ENCODE measurements at regions not wholly inside any gene's neighbourhood (a gene's known extent, or its start where the extent isn't known, plus 50 kb on each side); places are given as distances from the start of the nearest gene placed in this dataset.
A peak's percentile ranks its signal among the peaks of the same experiment; 100 is the strongest.

- no peak overlapping the region for H3K4me3 Mint-ChIP-seq
- no peak overlapping the region for H3K4me2 ChIP-seq
These were observed 1005.8 kb downstream of the PCDH18 start for GRCh38 chr4:136526517-136526916.

GRCh38 chr4:136524039-136524438, 1008.3 kb downstream of the PCDH18 start:
- no peak for DNase-seq (ENCODE audit: low spot score)
- Histone ChIP-seq H3K9ac (no peak overlapping the region), H4K20me1 (ENCODE audit: low read depth) (no peaks in the 10 kb centered on the region), H3K79me2 (ENCODE audit: low read depth) (no peaks in the 10 kb centered on the region), H3K4me3 (no peak overlapping the region), H3K27me3 (no peaks in the 10 kb centered on the region), H3K4me2 (no peak overlapping the region), H3K9me3 (ENCODE audit: low read depth) (no peaks in the 10 kb centered on the region), H3K4me1 (no peaks in the 10 kb centered on the region), H3K27ac (no peak overlapping the region), H3K36me3 (no peaks in the 10 kb centered on the region), H3F3A (ENCODE audit: low read depth) (no peaks in the 10 kb centered on the region), H2AFZ (replicated peaks) (no peak overlapping the region)
- Mint-ChIP-seq H3K4me1 (no peaks in the 10 kb centered on the region), H3K36me3 (no peaks in the 10 kb centered on the region), H3K9me3 (peaks cover 11% of the 10 kb centered on the region), H3K27ac (no peak overlapping the region), H3K27me3 (ENCODE audit: insufficient read depth, low read depth) (no peaks in the 10 kb centered on the region), H3K4me3 (no peak overlapping the region)
- TF ChIP-seq CTCF (IDR thresholded peaks at IDR 0.05) (no peak), EZH2phosphoT487 (IDR thresholded peaks at IDR 0.05) (no peak), EZH2 (IDR thresholded peaks at IDR 0.05) (no peak)

More at GRCh38 chr4:136526517-136526916, 1005.8 kb downstream of the PCDH18 start:
- no peak for DNase-seq (ENCODE audit: low spot score)
- Mint-ChIP-seq H3K36me3 (no peaks in the 10 kb centered on the region), H3K9me3 (no peaks in the 10 kb centered on the region), H3K27ac (no peak overlapping the region), H3K27me3 (ENCODE audit: insufficient read depth, low read depth) (no peaks in the 10 kb centered on the region), H3K4me1 (no peaks in the 10 kb centered on the region)
- no peaks in the 10 kb centered on the region for H3F3A ChIP-seq (ENCODE audit: low read depth)
- no peaks in the 10 kb centered on the region for H4K20me1 ChIP-seq (ENCODE audit: low read depth)
- no peak overlapping the region for H3K4me3 ChIP-seq
- H3K27me3 ChIP-seq, result no peaks in the 10 kb centered on the region
- H3K4me1 ChIP-seq, result no peaks in the 10 kb centered on the region
- H2AFZ ChIP-seq (replicated peaks), result peak overlapping the region; percentile 13
- no peak overlapping the region for H3K27ac ChIP-seq
- no peaks in the 10 kb centered on the region for H3K9me3 ChIP-seq (ENCODE audit: low read depth)
- H3K79me2 ChIP-seq (ENCODE audit: low read depth), result no peaks in the 10 kb centered on the region
- TF ChIP-seq EZH2phosphoT487 (IDR thresholded peaks at IDR 0.05), result no peak
- H3K9ac ChIP-seq, result no peak overlapping the region
- H3K36me3 ChIP-seq, result no peaks in the 10 kb centered on the region

- no peak overlapping the region for H3K9ac ChIP-seq
- H2AFZ ChIP-seq (replicated peaks), result peak overlapping the region; percentile 63
- no peaks in the 10 kb centered on the region for H3K27me3 ChIP-seq
- H3K9me3 ChIP-seq (ENCODE audit: low read depth), result no peaks in the 10 kb centered on the region
- no peak overlapping the region for H3K27ac ChIP-seq
- H3F3A ChIP-seq (ENCODE audit: low read depth), result no peaks in the 10 kb centered on the region
- Mint-ChIP-seq H3K4me1 (no peaks in the 10 kb centered on the region), H3K36me3 (no peaks in the 10 kb centered on the region), H3K9me3 (peaks cover 13% of the 10 kb centered on the region), H3K4me3 (no peak overlapping the region), H3K27me3 (ENCODE audit: insufficient read depth, low read depth) (no peaks in the 10 kb centered on the region), H3K27ac (no peak overlapping the region)
- no peaks in the 10 kb centered on the region for H3K36me3 ChIP-seq
- H3K79me2 ChIP-seq (ENCODE audit: low read depth), result no peaks in the 10 kb centered on the region
- no peaks in the 10 kb centered on the region for H4K20me1 ChIP-seq (ENCODE audit: low read depth)
- DNase-seq (ENCODE audit: low spot score), result no peak
- no peaks in the 10 kb centered on the region for H3K4me1 ChIP-seq
- H3K4me3 ChIP-seq, result no peak overlapping the region
- H3K4me2 ChIP-seq, result no peak overlapping the region
- no peak for TF ChIP-seq EZH2 (IDR thresholded peaks at IDR 0.05)
- TF ChIP-seq EZH2phosphoT487 (IDR thresholded peaks at IDR 0.05), result no peak
- TF ChIP-seq CTCF (IDR thresholded peaks at IDR 0.05), result no peak
These were observed 1015.9 kb downstream of the PCDH18 start for GRCh38 chr4:136516371-136516770.

- no peak overlapping the region for H3K9ac ChIP-seq
- H3K27me3 Mint-ChIP-seq (ENCODE audit: insufficient read depth, low read depth), result no peaks in the 10 kb centered on the region
- H3K27ac Mint-ChIP-seq, result no peak overlapping the region
These were observed 1027.3 kb downstream of the PCDH18 start for GRCh38 chr4:136505020-136505419.

More at GRCh38 chr4:136505020-136505419, 1027.3 kb downstream of the PCDH18 start:
- H3K4me1 Mint-ChIP-seq, result peaks cover 8% of the 10 kb centered on the region
- peak; percentile 16 for DNase-seq (ENCODE audit: low spot score)
- no peaks in the 10 kb centered on the region for H3K36me3 ChIP-seq
- no peak overlapping the region for H3K4me3 Mint-ChIP-seq
- H4K20me1 ChIP-seq (ENCODE audit: low read depth), result no peaks in the 10 kb centered on the region
- no peak overlapping the region for H3K4me3 ChIP-seq
- H3K9me3 Mint-ChIP-seq, result no peaks in the 10 kb centered on the region
- H2AFZ ChIP-seq (replicated peaks), result no peak overlapping the region
- no peaks in the 10 kb centered on the region for H3K9me3 ChIP-seq (ENCODE audit: low read depth)
- H3K27me3 ChIP-seq, result no peaks in the 10 kb centered on the region
- H3K79me2 ChIP-seq (ENCODE audit: low read depth), result no peaks in the 10 kb centered on the region
- no peaks in the 10 kb centered on the region for H3K36me3 Mint-ChIP-seq
- no peaks in the 10 kb centered on the region for H3F3A ChIP-seq (ENCODE audit: low read depth)
- H3K27ac ChIP-seq, result no peak overlapping the region
- no peak for TF ChIP-seq CTCF (IDR thresholded peaks at IDR 0.05)
- TF ChIP-seq EZH2phosphoT487 (IDR thresholded peaks at IDR 0.05), result no peak
- no peak for TF ChIP-seq EZH2 (IDR thresholded peaks at IDR 0.05)
- H3K4me1 ChIP-seq, result peaks cover 6% of the 10 kb centered on the region
- no peak overlapping the region for H3K4me2 ChIP-seq
